ENCODE measurements at regions not wholly inside any gene's neighbourhood (a gene's known extent, or its start where the extent isn't known, plus 50 kb on each side); places are given as distances from the start of the nearest gene placed in this dataset.

DNA sequence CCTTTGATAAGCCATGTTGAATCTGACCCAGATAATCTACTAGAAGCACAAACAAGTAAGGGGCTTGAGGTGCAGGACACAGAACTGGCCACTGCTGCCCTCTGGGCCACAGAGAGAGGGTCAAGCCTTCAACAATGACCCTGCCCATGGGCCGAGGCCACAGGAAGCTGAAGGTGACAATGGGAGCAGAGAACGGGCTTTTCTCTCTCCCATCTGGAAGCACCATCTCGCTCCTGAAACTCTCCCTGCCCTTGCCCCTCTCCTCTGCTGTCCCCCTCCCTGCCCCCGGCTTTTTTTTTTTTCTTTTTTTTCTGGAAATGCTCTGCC, 133.1 kb upstream of the DUSP10 start:
- Histone ChIP-seq H3K27me3 (ENCODE audit: low read depth, low read length) (no peaks in the 10 kb centered on the region), H3K27ac (ENCODE audit: low read length) (no peak overlapping the region), H3K4me1 (ENCODE audit: low read length) (peaks cover 69% of the 10 kb centered on the region), H3K9ac (ENCODE audit: low read length) (no peak overlapping the region), H3K4me3 (ENCODE audit: low read length) (no peak overlapping the region), H3K4me2 (ENCODE audit: low read length) (no peak overlapping the region), H3K79me2 (ENCODE audit: low read length) (no peaks in the 10 kb centered on the region), H2AFZ (ENCODE audit: low read depth, low read length) (no peak overlapping the region), H4K20me1 (ENCODE audit: insufficient read depth, low read length) (no peaks in the 10 kb centered on the region), H3K36me3 (replicated peaks; ENCODE audit: low read depth, low read length) (no peaks in the 10 kb centered on the region), H3K9me3 (ENCODE audit: insufficient read depth, low read length) (no peaks in the 10 kb centered on the region)
- TF ChIP-seq, protein P1, sequence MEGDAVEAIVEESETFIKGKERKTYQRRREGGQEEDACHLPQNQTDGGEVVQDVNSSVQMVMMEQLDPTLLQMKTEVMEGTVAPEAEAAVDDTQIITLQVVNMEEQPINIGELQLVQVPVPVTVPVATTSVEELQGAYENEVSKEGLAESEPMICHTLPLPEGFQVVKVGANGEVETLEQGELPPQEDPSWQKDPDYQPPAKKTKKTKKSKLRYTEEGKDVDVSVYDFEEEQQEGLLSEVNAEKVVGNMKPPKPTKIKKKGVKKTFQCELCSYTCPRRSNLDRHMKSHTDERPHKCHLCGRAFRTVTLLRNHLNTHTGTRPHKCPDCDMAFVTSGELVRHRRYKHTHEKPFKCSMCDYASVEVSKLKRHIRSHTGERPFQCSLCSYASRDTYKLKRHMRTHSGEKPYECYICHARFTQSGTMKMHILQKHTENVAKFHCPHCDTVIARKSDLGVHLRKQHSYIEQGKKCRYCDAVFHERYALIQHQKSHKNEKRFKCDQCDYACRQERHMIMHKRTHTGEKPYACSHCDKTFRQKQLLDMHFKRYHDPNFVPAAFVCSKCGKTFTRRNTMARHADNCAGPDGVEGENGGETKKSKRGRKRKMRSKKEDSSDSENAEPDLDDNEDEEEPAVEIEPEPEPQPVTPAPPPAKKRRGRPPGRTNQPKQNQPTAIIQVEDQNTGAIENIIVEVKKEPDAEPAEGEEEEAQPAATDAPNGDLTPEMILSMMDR (IDR thresholded peaks at IDR 0.05; ENCODE audit: low read depth, low read length), result no peak
- no peak for TF ChIP-seq EZH2phosphoT487 (IDR thresholded peaks at IDR 0.05; ENCODE audit: low read depth)

DNA sequence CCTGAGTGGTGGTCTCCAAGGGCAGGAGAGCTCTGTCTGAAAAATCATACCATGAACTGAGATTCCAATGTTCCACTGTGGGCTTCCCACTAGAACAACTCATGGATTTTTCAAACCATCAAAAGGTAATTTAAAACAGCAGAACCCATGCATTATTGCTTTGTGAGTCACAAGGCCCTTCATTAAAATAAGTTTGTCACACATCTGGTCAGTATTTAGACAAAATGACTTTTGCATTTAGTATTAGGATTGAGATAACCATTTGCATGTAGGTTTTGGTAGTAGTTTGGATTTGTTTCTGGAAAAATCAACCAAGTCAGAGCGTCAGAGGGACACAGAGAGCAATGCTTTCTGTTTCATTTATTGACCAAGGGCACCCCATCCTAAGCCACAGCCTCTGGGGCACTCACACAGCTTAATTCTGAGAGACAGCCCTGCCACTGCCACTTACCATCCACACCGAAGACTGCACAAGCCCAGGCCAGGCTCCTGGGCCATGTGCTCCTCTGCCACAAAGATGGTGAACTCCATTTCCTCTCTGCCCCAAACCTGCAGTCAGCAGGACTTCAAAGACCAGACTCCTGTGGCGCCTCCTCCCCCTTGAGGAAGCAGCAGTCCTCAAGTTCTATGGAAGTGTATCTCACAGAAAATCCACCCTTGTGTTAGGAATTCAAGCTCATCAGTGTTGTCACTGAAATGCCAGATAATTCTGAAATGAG, 132.6 kb upstream of the DUSP10 start:
- no peaks in the 10 kb centered on the region for H3K27me3 ChIP-seq (ENCODE audit: low read depth, low read length)
- H3K9me3 ChIP-seq (ENCODE audit: insufficient read depth, low read length), result no peaks in the 10 kb centered on the region
- 0 out of 2 replicates have a peak overlapping the region, but pooled peaks have one; percentile 33 for H3K27ac ChIP-seq (ENCODE audit: low read length)
- peak overlapping the region; percentile 11; the same call in 1 of the 2 replicates for H3K9ac ChIP-seq (ENCODE audit: low read length)
- H3K36me3 ChIP-seq (replicated peaks; ENCODE audit: low read depth, low read length), result no peaks in the 10 kb centered on the region
- H3K4me2 ChIP-seq (ENCODE audit: low read length), result no peak overlapping the region
- H4K20me1 ChIP-seq (ENCODE audit: insufficient read depth, low read length), result no peaks in the 10 kb centered on the region
- peaks cover 65% of the 10 kb centered on the region for H3K4me1 ChIP-seq (ENCODE audit: low read length)
- H3K79me2 ChIP-seq (ENCODE audit: low read length), result no peaks in the 10 kb centered on the region
- no peak overlapping the region for H3K4me3 ChIP-seq (ENCODE audit: low read length)
- H2AFZ ChIP-seq (ENCODE audit: low read depth, low read length), result no peak overlapping the region
- TF ChIP-seq, protein P1 (IDR thresholded peaks at IDR 0.05; ENCODE audit: low read depth, low read length), result no peak
- TF ChIP-seq EZH2phosphoT487 (IDR thresholded peaks at IDR 0.05; ENCODE audit: low read depth), result no peak

GRCh38 chr1:221873673-221874072, 131.8 kb upstream of the DUSP10 start:
- H3K79me2 ChIP-seq (ENCODE audit: low read length), result no peaks in the 10 kb centered on the region
- no peak overlapping the region for H3K4me3 ChIP-seq (ENCODE audit: low read length)
- no peaks in the 10 kb centered on the region for H3K36me3 ChIP-seq (replicated peaks; ENCODE audit: low read depth, low read length)
- TF ChIP-seq, protein P1 (IDR thresholded peaks at IDR 0.05; ENCODE audit: low read depth, low read length), result no peak
- TF ChIP-seq EZH2phosphoT487 (IDR thresholded peaks at IDR 0.05; ENCODE audit: low read depth), result no peak
- H3K9ac ChIP-seq (ENCODE audit: low read length), result peak overlapping the region; percentile 13; the same call in 1 of the 2 replicates
- H3K4me1 ChIP-seq (ENCODE audit: low read length), result peaks cover 57% of the 10 kb centered on the region
- H3K9me3 ChIP-seq (ENCODE audit: insufficient read depth, low read length), result no peaks in the 10 kb centered on the region
- H3K4me2 ChIP-seq (ENCODE audit: low read length), result peak overlapping the region; percentile 36
- H2AFZ ChIP-seq (ENCODE audit: low read depth, low read length), result 0 out of 2 replicates have a peak overlapping the region, but pooled peaks have one; percentile 5
- H4K20me1 ChIP-seq (ENCODE audit: insufficient read depth, low read length), result no peaks in the 10 kb centered on the region
- peak overlapping the region; percentile 33 for H3K27ac ChIP-seq (ENCODE audit: low read length)
- H3K27me3 ChIP-seq (ENCODE audit: low read depth, low read length), result no peaks in the 10 kb centered on the region

DNA sequence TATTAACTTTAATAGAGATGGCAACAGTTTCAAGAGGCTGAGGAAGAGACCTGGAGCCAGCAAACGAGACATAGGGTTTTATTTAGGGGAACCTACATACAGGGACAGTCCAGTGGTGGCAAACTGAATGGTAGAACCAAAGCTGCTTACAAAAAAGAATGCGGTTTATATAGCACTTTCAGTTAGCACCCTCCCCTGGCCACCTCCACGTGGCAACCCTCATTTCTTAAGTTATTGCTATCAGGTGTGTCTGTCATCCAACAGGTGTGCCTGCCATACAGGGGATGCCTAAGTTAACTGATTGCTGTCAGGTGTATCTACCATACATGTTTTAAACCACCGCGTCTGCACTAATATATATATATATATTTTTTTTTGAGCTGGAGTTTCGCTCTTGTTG, 129.2 kb upstream of the DUSP10 start:
- Histone ChIP-seq H3K27ac (ENCODE audit: low read length) (no peak overlapping the region), H3K27me3 (ENCODE audit: low read depth, low read length) (no peaks in the 10 kb centered on the region; the same call in 1 of the 2 replicates)

More for the DNA sequence above, 129.2 kb upstream of the DUSP10 start:
- TF ChIP-seq, protein P1 (IDR thresholded peaks at IDR 0.05; ENCODE audit: low read depth, low read length), result no peak
- no peak for TF ChIP-seq EZH2phosphoT487 (IDR thresholded peaks at IDR 0.05; ENCODE audit: low read depth)
- H3K9ac ChIP-seq (ENCODE audit: low read length), result no peak overlapping the region
- no peaks in the 10 kb centered on the region for H3K36me3 ChIP-seq (replicated peaks; ENCODE audit: low read depth, low read length)
- H4K20me1 ChIP-seq (ENCODE audit: insufficient read depth, low read length), result no peaks in the 10 kb centered on the region
- H3K4me2 ChIP-seq (ENCODE audit: low read length), result no peak overlapping the region
- H3K79me2 ChIP-seq (ENCODE audit: low read length), result no peaks in the 10 kb centered on the region
- H2AFZ ChIP-seq (ENCODE audit: low read depth, low read length), result no peak overlapping the region
- no peak overlapping the region for H3K4me3 ChIP-seq (ENCODE audit: low read length)
- H3K9me3 ChIP-seq (ENCODE audit: insufficient read depth, low read length), result no peaks in the 10 kb centered on the region
- H3K4me1 ChIP-seq (ENCODE audit: low read length), result peaks cover 34% of the 10 kb centered on the region
